MM.1S (cell line): ENCODE measurements at regions not wholly inside any gene's neighbourhood (a gene's known extent, or its start where the extent isn't known, plus 50 kb on each side); places are given as distances from the start of the nearest gene placed in this dataset.
"Not testable (repeated sequence)": the region's sequence is repeated elsewhere in the genome, so short reads cannot be mapped to it uniquely, and the experiment has no call there.

Experiments used
- DNase-seq: peaks from one replicate; pipeline ENCODE4 v3.0.0-alpha.2; 2015
- H2AFZ ChIP-seq: fragments of 300-600 bp; sonication (generic); 2 replicates; pipeline ENCODE4 v1.6.0; 2016; ENCODE audit warnings: antibody characterized with exemption, low read length
- H3F3A ChIP-seq: fragments of 300-600 bp; sonication (generic); 2 replicates; pipeline ENCODE4 v1.6.1; 2016; ENCODE audit warnings: mild to moderate bottlenecking, antibody characterized with exemption, low read length, moderate library complexity, mixed read lengths; ENCODE audit not compliant: insufficient read depth
- H3K27ac ChIP-seq: fragments of 300-600 bp; sonication (generic); 2 replicates; pipeline ENCODE4 v1.5.1; 2016; ENCODE audit warnings: mild to moderate bottlenecking, low read length
- H3K27me3 ChIP-seq: fragments of 300-600 bp; sonication (generic); replicated peaks from 2 replicates; pipeline ENCODE4 v1.6.0; 2016; ENCODE audit warnings: low read length; ENCODE audit not compliant: insufficient read depth
- H3K36me3 ChIP-seq: fragments of 300-600 bp; sonication (generic); replicated peaks from 2 replicates; pipeline ENCODE4 v1.6.1; 2016; ENCODE audit warnings: mild to moderate bottlenecking, low read length, mixed read lengths; ENCODE audit not compliant: insufficient read depth
- H3K4me1 ChIP-seq: fragments of 300-600 bp; sonication (generic); 2 replicates; pipeline ENCODE4 v1.6.1; 2016; ENCODE audit warnings: low read length, mixed read lengths
- H3K4me2 ChIP-seq: fragments of 300-600 bp; sonication (generic); 2 replicates; pipeline ENCODE4 v1.6.0; 2016; ENCODE audit warnings: low read depth, low read length
- H3K4me3 ChIP-seq: fragments of 300-600 bp; sonication (generic); 2 replicates; pipeline ENCODE4 v1.5.1; 2016; ENCODE audit warnings: low read length, mixed read lengths
- H3K79me2 ChIP-seq: fragments of 300-600 bp; sonication (generic); 2 replicates; pipeline ENCODE4 v1.6.1; 2016; ENCODE audit warnings: mixed run types, low read length, mixed read lengths
- H3K9ac ChIP-seq: fragments of 300-600 bp; sonication (generic); 2 replicates; pipeline ENCODE4 v1.6.1; 2016; ENCODE audit warnings: low read length, mixed read lengths
- H3K9me2 ChIP-seq: fragments of 300-600 bp; sonication (generic); replicated peaks from 2 replicates; pipeline ENCODE4 v1.6.1; 2016; ENCODE audit warnings: mild to moderate bottlenecking, low read length, mixed read lengths; ENCODE audit not compliant: insufficient read depth
- H3K9me3 ChIP-seq: fragments of 300-600 bp; sonication (generic); replicated peaks from 2 replicates; pipeline ENCODE4 v1.6.1; 2016; ENCODE audit warnings: mild to moderate bottlenecking, low read length, mixed read lengths; ENCODE audit not compliant: insufficient read depth
- H4K20me1 ChIP-seq: fragments of 300-600 bp; sonication (generic); 2 replicates; pipeline ENCODE4 v1.6.1; 2016; ENCODE audit warnings: mild to moderate bottlenecking, low read length, moderate library complexity, mixed read lengths; ENCODE audit not compliant: insufficient read depth
- CTCF ChIP-seq: fragments of 300-600 bp; sonication (generic); IDR thresholded peaks from 2 replicates; pipeline ENCODE4 v1.5.1; 2016; ENCODE audit warnings: antibody characterized with exemption, low read length, mixed read lengths
- EZH2 ChIP-seq: fragments of 300-600 bp; sonication (generic); optimal IDR thresholded peaks from 2 replicates; pipeline ENCODE3; 2017; ENCODE audit warnings: low read depth, mild to moderate bottlenecking, antibody characterized with exemption, low read length, mixed read lengths
- EZH2phosphoT487 ChIP-seq: fragments of 300-600 bp; sonication (generic); IDR thresholded peaks from 2 replicates; pipeline ENCODE4 v1.6.1; 2018; ENCODE audit warnings: antibody characterized with exemption, low read length

- H3K4me3 ChIP-seq, result no peak overlapping the region
- H3K9me2 ChIP-seq, result no peaks in the 10 kb centered on the region
- DNase-seq, result no peak
- no peaks in the 10 kb centered on the region for H3K27me3 ChIP-seq
- H3K9ac ChIP-seq, result no peak overlapping the region
- no peaks in the 10 kb centered on the region; the same call in 1 of the 2 replicates for H3K4me1 ChIP-seq
- no peaks in the 10 kb centered on the region for H3K36me3 ChIP-seq
- H2AFZ ChIP-seq, result no peak overlapping the region
- no peaks in the 10 kb centered on the region for H3K9me3 ChIP-seq
- no peaks in the 10 kb centered on the region for H4K20me1 ChIP-seq
- no peak overlapping the region for H3K27ac ChIP-seq
- H3K4me2 ChIP-seq, result no peak overlapping the region
- H3K79me2 ChIP-seq, result no peaks in the 10 kb centered on the region
- no peaks in the 10 kb centered on the region for H3F3A ChIP-seq
- TF ChIP-seq EZH2 (no peak), CTCF (no peak), EZH2phosphoT487 (no peak)
Measured at GRCh38 chr3:18558507-18558906, 133.4 kb upstream of the SATB1 start.

DNA sequence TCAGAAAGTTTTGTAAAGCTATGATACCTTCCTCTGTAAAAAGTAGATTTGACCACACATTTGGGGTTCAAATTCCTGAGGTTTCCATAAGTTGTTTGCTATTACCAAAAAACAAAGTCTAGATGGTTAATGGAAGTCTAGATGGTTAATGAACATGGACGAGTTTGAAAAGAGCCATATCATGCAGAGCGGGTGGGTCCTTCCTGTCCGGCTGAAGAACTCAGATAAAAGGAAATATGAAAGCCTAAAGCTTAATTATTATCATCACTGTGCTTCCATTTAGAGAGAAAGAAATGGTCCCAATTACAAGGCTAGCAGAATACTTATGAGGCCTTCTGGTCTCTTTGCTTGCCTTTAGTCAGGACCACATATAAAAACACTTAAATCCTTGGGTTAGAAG, 132.1 kb upstream of the SATB1 start:
- no peak for DNase-seq
- no peak for TF ChIP-seq EZH2
- no peaks in the 10 kb centered on the region for H3K79me2 ChIP-seq
- H2AFZ ChIP-seq, result no peak overlapping the region
- no peaks in the 10 kb centered on the region for H3K27me3 ChIP-seq
- H3K4me2 ChIP-seq, result no peak overlapping the region
- no peaks in the 10 kb centered on the region for H3K9me3 ChIP-seq
- H3K36me3 ChIP-seq, result no peaks in the 10 kb centered on the region
- H3K9me2 ChIP-seq, result no peaks in the 10 kb centered on the region
- H3K4me1 ChIP-seq, result no peaks in the 10 kb centered on the region; the same call in 1 of the 2 replicates
- H3K9ac ChIP-seq, result no peak overlapping the region
- no peak overlapping the region for H3K27ac ChIP-seq
- H4K20me1 ChIP-seq, result no peaks in the 10 kb centered on the region
- H3F3A ChIP-seq, result no peaks in the 10 kb centered on the region
- H3K4me3 ChIP-seq, result no peak overlapping the region

DNA sequence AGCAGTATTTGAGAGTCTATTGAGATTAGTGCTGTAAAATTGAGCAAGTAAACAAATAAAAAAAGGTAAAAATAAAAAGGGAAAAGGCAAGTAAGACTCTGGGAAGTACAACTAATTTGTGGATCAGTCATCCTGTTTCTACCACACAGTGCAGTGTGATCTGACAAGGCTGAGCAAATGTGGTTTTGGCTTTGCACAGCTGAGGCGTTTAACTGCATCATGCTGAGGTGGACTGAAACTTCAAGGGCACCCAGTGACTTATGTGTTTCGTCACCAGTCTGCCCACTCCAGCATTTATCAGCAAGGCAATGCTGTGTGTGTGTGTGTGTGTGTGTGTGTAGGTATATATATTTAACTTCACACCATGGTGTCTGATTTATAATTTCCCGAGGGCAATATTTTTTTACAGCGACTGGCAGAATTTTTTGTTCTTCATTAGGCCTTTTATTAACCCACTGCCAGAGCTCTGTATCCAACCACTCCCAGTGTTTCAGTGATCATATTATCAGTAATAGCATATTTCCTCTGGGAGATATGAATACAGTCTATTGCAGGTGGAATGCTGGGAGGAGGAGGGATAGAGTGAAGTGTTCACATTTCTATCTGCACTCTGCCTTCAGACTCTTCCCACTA, 131.5 kb upstream of the SATB1 start:
- no peaks in the 10 kb centered on the region for H3K9me2 ChIP-seq
- no peaks in the 10 kb centered on the region for H3K9me3 ChIP-seq
- no peaks in the 10 kb centered on the region for H3F3A ChIP-seq
- no peaks in the 10 kb centered on the region for H4K20me1 ChIP-seq
- DNase-seq, result no peak
- no peaks in the 10 kb centered on the region for H3K79me2 ChIP-seq
- no peak overlapping the region for H3K4me2 ChIP-seq
- H3K4me3 ChIP-seq, result no peak overlapping the region
- no peaks in the 10 kb centered on the region for H3K36me3 ChIP-seq
- no peak overlapping the region for H2AFZ ChIP-seq
- H3K27ac ChIP-seq, result no peak overlapping the region
- no peak for TF ChIP-seq EZH2
- no peak for TF ChIP-seq CTCF
- TF ChIP-seq EZH2phosphoT487, result no peak
- no peak overlapping the region for H3K9ac ChIP-seq
- no peaks in the 10 kb centered on the region for H3K27me3 ChIP-seq
- H3K4me1 ChIP-seq, result no peaks in the 10 kb centered on the region; the same call in 1 of the 2 replicates

GRCh38 chr3:18556001-18556408, 130.9 kb upstream of the SATB1 start:
- Histone ChIP-seq H3F3A (no peaks in the 10 kb centered on the region), H3K36me3 (no peaks in the 10 kb centered on the region), H3K4me3 (no peak overlapping the region), H3K27ac (no peak overlapping the region), H3K9ac (no peak overlapping the region), H3K79me2 (no peaks in the 10 kb centered on the region), H4K20me1 (no peaks in the 10 kb centered on the region), H3K4me1 (no peaks in the 10 kb centered on the region; the same call in 1 of the 2 replicates), H2AFZ (no peak overlapping the region), H3K9me2 (no peaks in the 10 kb centered on the region), H3K9me3 (no peaks in the 10 kb centered on the region), H3K4me2 (no peak overlapping the region), H3K27me3 (no peaks in the 10 kb centered on the region)
- no peak for DNase-seq
- TF ChIP-seq EZH2phosphoT487 (no peak), EZH2 (no peak), CTCF (no peak)

- not testable (repeated sequence) for H3K4me2 ChIP-seq, H3K27ac ChIP-seq, H3K9me3 ChIP-seq, H4K20me1 ChIP-seq, H2AFZ ChIP-seq, H3K79me2 ChIP-seq, DNase-seq, H3K36me3 ChIP-seq, H3K4me1 ChIP-seq, H3K9ac ChIP-seq, H3K4me3 ChIP-seq, H3F3A ChIP-seq, H3K27me3 ChIP-seq, H3K9me2 ChIP-seq
Measured at GRCh38 chr3:18552579-18553105, 127.5 kb upstream of the SATB1 start.
